KOPT-K1 (cell line): ENCODE measurements at regions not wholly inside any gene's neighbourhood (a gene's known extent, or its start where the extent isn't known, plus 50 kb on each side); places are given as distances from the start of the nearest gene placed in this dataset.

ENCODE experiments used
- H3K27ac ChIP-seq: fragments of 200-600 bp; sonication (generic); 2 replicates; pipeline ENCODE4 v1.5.1; 2016; ENCODE audit warnings: antibody characterized with exemption, mild to moderate bottlenecking, low read depth, low read length; ENCODE audit not compliant: poor library complexity, severe bottlenecking
- H3K36me3 ChIP-seq: fragments of 200-600 bp; sonication (generic); 2 replicates; pipeline ENCODE4 v1.5.1; 2017; ENCODE audit warnings: antibody characterized with exemption, mild to moderate bottlenecking, low read length, moderate library complexity; ENCODE audit not compliant: insufficient read depth
- H3K9me3 ChIP-seq: fragments of 200-600 bp; sonication (generic); 2 replicates; pipeline ENCODE4 v1.5.1; 2017; ENCODE audit warnings: antibody characterized with exemption, low read length, mild to moderate bottlenecking; ENCODE audit not compliant: insufficient read depth, poor library complexity, severe bottlenecking

DNA sequence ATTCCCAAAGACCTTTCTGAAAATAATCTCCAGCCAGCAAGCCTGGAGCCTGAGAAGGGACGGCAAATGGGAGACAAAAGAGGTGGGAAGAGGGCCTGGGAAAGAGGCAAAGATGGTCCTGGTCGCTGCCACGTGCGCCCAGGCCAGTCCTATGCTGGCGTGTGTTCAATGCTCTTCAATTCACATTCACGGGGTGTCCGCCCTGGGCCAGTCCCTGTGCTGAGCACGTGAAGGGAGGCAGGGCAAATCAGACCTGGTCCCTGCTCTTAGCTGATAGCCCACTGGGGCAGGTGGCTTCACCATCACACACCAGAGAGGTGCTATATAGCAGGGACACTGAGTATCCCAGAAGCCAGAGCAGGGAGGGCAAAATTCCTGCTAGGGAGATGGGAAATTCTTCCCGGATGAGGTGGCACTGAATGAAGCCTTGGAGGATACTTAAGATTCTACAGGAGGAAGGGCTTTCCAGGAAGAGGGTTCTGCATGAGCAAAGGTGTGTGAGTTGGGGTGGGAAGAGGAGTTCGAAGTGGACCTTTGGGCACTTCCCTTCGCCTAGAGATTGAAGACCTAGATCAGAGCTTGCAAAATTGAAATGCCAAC, 148.2 kb downstream of the CHST1 start:
- Histone ChIP-seq H3K27ac (no peak overlapping the region), H3K9me3 (no peaks in the 10 kb centered on the region)

DNA sequence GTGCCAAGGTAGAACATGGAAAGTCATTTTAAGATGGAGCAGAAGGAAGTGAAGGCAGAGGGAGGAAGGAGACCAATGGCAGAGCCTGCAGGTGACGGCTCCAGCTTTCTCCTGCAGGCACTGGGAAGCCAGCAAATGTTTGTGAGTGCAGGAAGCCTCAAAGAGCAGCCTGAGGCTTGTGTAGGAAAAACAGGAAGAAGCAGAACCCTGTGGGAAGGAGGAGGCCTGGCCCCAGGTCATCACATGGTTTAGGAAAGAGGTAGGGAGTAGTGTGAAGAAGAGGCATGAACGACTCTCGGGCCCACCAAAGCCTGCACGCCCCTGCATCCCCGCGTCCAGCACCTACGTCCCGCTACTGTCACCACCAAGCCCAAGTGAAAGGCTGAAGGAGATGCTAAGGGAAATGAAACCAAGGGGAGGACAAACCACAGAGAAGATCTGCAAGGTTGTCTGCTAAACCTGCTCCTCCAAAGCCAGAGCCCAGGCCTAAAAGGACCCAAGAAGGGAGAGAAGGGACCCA, 151.5 kb downstream of the CHST1 start:
- Histone ChIP-seq H3K9me3 (no peaks in the 10 kb centered on the region), H3K27ac (no peak overlapping the region), H3K36me3 (no peaks in the 10 kb centered on the region)

More for the DNA sequence above, 148.2 kb downstream of the CHST1 start:
- no peaks in the 10 kb centered on the region for H3K36me3 ChIP-seq

DNA sequence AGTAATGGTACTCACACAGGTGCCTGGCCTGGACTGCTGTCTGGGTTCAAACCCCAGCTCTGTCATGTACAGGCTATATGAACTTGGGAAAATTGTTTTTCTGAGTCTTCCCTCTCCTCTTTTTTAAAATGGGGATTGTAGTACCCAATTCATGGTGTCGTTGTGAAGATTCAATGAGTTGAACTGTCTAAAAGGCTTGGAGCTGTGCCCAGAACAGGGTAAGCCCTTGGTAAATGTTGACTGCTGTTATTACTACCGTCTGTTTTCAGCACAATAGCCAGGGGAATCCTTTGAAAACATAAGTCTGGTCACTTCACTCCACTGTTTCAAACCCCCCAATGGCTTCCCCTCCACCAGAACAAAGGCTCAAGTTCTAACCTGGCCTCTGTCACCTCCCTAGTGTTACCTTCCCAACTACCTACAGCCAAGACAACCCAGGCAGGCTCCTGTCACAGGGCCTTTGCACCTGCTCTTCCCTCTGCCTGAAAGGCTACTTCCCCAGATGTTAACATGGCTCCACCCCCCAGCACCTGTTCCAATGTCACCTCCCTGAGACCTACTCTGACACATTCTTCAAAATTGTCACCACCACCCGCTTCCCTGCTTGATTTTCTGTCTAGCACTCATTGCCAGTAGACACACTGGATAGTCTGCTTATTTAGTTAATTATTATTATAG, 152.8 kb downstream of the CHST1 start:
- H3K27ac ChIP-seq: no peak overlapping the region
- H3K9me3 ChIP-seq: no peaks in the 10 kb centered on the region
- H3K36me3 ChIP-seq: no peaks in the 10 kb centered on the region

DNA sequence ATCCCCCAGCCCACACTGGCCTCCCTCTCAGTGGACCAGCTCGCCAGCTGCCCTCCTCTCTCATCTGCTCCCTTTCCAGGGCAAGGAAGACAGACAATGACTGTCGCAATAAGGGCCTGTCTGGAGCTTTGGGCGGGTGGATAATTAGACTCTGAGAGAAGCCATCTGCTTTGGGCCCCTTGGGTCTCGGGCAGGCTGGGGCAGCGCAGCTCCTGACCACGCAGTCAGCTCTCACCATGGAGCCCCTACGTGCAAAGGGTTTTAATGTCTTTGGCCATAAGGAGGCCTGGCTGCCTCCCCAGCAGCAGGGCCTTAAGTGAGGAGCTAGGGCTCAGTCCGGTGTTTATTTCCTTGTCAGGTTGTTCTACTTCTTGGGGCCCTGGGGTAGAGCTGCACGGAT, 153.9 kb downstream of the CHST1 start:
- H3K36me3 ChIP-seq: no peaks in the 10 kb centered on the region
- H3K27ac ChIP-seq: no peak overlapping the region
- no peaks in the 10 kb centered on the region for H3K9me3 ChIP-seq

DNA sequence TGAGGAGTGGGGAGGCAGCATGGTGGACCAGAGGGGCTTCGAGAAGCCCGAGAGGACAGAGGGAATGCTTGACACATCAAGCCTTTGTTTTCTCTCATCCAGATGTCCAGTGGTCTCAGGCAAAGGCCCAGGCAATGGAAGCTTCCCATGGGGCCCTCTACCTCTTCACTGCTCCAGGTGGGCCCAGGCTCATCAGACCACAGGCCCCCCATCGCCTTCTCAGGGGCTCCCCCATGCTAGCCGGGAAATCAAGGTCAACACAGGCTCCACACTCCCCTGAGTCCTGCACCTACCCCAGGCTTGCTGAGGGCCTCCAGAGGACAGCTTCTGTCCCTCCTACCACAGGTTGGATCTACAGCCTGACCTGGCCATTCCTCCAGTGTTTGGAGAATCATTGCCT, 157.5 kb downstream of the CHST1 start:
- Histone ChIP-seq H3K27ac (no peak overlapping the region), H3K36me3 (no peaks in the 10 kb centered on the region), H3K9me3 (peaks cover 7% of the 10 kb centered on the region)

DNA sequence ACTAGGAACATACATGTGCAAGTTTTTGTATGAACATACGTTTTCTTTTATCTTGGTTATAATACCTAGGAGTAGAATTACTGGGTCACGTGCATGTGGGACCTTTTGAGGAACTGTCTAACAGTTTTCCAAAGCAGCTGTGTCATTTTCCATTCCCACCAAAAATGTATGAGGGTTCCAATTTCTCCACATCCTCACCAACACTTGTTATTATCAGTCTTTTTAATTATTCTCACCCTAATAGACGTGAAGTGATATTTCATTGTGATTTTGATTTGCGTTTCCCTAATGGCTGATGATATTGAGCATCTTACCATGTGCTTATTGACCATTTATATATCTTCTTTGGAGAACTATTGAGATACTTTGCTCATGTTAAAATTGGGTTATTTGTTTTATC, 162.1 kb downstream of the CHST1 start:
- Histone ChIP-seq H3K27ac (no peak overlapping the region), H3K36me3 (no peaks in the 10 kb centered on the region)

DNA sequence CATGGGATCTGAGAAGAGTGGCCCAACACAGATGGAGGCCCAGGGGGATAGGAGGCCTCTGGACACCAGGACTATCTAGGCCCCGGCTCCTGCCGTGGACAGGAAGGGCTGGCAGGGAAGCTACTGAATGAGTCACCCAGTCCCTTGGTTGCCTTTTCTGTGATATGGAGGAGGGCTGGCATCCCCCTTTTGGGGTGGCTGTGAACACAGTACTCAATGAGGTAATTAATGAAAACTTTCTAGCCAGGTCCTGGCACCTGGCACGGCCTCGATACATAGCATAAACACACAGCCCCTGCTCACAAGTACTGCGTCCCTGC, 163.2 kb downstream of the CHST1 start:
- H3K36me3 ChIP-seq: no peaks in the 10 kb centered on the region
- H3K9me3 ChIP-seq: peaks cover 7% of the 10 kb centered on the region
- no peak overlapping the region for H3K27ac ChIP-seq

More for the DNA sequence above, 162.1 kb downstream of the CHST1 start:
- peaks cover 7% of the 10 kb centered on the region for H3K9me3 ChIP-seq

DNA sequence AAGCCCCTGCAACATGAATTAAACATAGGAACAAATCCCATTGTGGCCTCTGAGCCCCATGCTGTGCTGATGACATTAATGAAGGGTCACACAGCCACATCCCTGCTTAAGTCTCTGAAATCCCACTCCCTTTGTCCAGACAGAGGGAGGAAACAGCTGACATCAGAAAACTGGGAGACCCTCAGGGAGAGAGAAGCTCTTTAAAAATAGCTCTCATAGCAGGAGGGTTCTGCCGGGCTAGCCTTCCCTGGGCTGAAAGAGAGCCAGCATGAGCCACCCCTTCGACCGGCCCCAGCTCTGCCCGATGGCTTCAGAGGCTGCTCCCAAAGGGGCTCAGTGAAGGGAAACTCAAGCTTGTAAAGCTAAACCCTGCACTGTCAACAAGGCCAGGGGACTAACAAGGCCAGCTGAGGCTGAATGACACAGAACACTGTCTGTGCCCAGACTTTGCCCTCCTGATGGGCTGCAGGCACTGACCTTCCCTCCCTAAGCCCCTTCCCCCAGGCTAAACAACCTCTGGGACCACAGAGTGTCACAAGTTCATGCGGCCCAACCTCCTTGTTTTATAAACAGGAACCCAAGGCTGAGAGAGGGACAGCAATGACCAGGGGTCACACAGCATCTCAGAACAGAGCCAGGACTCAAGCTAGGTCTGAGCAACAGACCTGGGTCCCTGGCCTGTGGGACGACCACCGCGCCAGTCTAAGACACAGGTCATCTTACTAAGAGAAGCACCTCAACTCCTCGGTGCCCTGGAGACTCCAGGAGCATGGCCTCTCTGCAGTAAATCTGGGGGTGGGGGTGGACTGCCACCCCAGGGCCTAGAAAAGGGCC, 163.8 kb downstream of the CHST1 start:
- Histone ChIP-seq H3K36me3 (no peaks in the 10 kb centered on the region), H3K9me3 (peaks cover 7% of the 10 kb centered on the region), H3K27ac (no peak overlapping the region)

DNA sequence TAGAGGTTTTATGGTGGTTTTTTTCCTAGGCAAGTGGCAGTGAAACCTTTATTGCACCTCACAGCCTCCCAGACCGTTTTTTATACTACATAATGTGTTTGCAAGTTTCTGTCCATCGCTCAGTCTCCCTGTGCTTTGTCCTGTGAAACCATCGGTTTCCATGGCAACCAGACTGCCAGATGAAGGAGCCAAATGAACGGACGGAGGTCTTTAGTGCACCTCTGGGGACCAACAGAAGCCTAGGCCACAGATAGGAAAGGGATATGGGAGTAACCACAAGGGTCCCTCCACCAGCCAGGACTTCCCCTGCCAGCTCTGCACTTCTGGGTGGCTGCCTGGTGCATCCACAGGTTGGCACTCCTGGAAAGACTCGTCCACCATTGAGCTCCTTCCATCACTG, 165.0 kb downstream of the CHST1 start:
- H3K9me3 ChIP-seq: peaks cover 7% of the 10 kb centered on the region
- no peaks in the 10 kb centered on the region for H3K36me3 ChIP-seq
- H3K27ac ChIP-seq: no peak overlapping the region

DNA sequence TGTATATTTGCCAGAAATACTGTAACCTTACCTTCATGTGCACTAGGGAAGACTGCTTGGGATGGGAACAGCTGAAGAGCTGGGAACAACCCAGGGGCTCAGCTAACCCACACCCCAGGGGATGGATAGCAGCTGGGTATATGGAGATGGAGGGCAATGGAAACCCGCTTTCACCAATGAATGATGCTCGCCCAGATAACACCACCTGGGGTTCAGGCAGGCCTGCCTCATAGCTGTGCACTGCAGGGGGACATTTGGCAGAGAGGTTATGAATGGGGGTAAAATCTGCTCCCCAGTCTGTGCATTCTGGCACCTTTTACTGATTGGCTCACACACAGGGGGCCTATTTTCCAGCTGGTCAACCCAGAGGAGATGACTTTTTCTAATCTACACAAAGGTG, 170.7 kb downstream of the CHST1 start:
- no peaks in the 10 kb centered on the region for H3K36me3 ChIP-seq
- H3K27ac ChIP-seq: no peak overlapping the region
- no peaks in the 10 kb centered on the region for H3K9me3 ChIP-seq

DNA sequence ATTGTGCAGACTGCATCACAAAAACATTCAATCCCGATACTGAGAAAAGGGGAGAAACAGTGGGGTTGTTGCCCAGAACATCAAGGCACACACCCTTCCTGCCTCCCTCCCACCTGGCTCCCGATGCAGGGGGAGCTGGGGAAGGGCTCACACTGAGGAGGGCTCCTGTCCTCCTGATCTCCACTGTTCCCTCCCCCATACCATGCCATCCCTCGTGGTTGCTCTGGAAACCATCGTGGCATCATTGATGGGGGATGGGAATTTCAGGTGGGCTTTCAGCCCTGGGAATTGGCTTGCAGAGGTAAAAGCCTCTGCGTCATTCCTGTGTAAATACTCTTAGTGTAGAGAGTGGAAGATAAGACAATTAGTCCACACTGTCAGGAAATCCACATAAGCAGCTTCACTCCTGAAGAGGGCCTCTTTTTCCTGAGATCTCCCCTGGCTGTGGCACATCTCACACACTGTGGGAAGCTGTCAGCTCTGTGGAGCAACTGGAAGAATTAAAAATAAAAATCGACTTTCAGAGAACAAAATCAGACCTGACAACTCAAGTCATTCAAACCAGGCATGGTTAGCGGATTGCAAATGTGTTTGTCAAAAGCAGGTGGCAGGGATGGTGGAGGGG, 176.0 kb downstream of the CHST1 start:
- Histone ChIP-seq H3K27ac (no peak overlapping the region), H3K36me3 (no peaks in the 10 kb centered on the region), H3K9me3 (no peaks in the 10 kb centered on the region)

DNA sequence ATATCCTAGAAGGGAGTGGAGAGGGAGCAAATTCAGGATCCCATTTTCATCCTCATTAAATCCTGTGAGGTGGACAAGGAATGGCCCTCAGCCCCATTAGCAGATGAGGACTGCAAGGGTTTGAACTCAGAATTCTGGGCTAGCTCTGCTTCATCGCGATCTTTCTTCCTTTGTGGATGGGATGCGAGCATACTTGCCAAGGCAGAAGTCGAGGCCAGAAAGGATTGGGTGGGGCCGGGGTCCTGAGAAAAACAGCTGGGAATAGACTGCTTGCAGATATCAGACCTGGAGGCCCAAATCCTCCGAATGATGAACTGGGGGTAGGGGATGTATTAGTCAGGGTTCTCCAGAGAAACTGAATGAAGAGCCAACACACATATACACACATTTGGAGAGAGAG, 179.0 kb downstream of the CHST1 start:
- Histone ChIP-seq H3K9me3 (no peaks in the 10 kb centered on the region), H3K36me3 (no peaks in the 10 kb centered on the region), H3K27ac (no peak overlapping the region)

DNA sequence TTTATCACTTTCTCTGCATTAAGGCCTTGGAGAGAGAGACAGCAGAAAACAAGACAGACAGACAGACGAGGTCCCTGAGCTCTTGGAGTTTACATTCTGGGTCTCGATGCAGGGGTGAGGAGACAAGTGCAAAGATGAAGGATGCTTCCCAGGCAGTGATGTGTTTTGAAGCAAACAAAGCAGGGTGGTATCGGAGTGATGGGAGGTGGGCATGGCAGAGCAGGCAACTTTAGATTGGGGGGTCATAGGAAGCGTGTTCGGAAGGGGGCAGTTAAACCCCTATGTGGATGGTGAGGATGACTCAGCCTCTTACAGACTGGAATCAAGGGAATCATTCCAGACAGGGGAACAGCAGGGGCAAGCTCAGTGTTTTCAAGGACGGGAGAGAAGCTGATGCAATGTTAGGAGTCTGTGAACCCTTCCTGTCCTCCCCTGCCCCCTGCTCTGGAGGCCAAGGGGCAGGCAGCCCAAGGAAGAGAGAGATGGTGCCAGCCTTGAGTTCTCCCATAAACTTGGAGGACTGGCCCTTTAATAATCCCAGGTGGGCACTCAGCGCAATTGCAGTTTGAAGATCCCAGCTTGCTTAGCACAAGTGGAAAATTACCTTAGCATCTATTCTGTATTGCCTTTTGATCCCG, 180.2 kb downstream of the CHST1 start:
- H3K36me3 ChIP-seq: no peaks in the 10 kb centered on the region
- H3K9me3 ChIP-seq: no peaks in the 10 kb centered on the region
- no peak overlapping the region for H3K27ac ChIP-seq

DNA sequence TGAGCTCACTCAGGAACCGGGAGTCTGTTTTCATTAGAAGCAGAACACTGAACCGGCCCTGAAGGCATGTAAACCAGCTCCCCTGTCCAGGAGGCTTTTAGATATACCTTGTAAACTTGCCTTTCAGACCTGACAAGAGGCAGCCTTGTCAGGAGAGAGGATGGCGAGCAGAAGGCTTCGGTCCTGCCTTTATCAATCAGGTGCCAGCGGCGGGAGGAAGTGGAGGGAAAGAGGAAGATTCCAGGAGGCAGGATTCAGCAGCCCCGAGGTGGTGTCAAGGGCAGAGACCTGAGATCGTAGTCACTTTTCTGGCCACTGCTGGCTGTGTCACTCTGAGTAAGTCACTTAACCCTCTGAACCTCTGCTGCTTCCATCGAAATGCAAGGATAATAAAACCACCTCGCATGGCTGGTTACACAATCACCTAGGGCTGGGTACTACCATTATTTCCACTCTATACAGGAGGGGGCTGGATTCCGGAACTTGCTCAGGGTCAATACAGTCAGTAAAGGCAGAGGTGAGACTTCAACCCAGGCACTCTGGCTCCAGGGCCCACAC, 181.0 kb downstream of the CHST1 start:
- Histone ChIP-seq H3K9me3 (no peaks in the 10 kb centered on the region), H3K27ac (no peak overlapping the region), H3K36me3 (no peaks in the 10 kb centered on the region)
